Breast epithelium (tissue), 4 donors: ENCODE measurements at regions not wholly inside any gene's neighbourhood (a gene's known extent, or its start where the extent isn't known, plus 50 kb on each side); places are given as distances from the start of the nearest gene placed in this dataset.

ENCODE experiments used
- DNase-seq, 2 donors: peaks; one replicate each; pipeline ENCODE4 v3.0.0-alpha.2; 2019; ENCODE audit warnings: low spot score in 2 of 2
- H3K27ac ChIP-seq, 2 donors: fragments of 200-600 bp; sonication (generic) in 1 of 2; one replicate each; pipeline ENCODE4 v1.5.1; 2016 to 2019; ENCODE audit warnings: mild to moderate bottlenecking in 1 of 2
- H3K27me3 ChIP-seq, 2 donors: fragments of 200-600 bp; sonication (generic) in 1 of 2; one replicate each; pipeline versions ENCODE4 v1.5.1 to v1.6.0; 2017 to 2019; ENCODE audit warnings: control low read depth in 1 of 2, mild to moderate bottlenecking in 1 of 2
- H3K36me3 ChIP-seq: fragments of 200-600 bp; one replicate; pipeline ENCODE4 v1.5.1; 2019
- H3K4me1 ChIP-seq, 2 donors: fragments of 200-600 bp; sonication (generic); one replicate each; pipeline ENCODE4 v1.5.1; 2016 to 2019; ENCODE audit warnings: control low read depth in 1 of 2
- H3K4me3 ChIP-seq, 3 donors: fragments of 200-600 bp; sonication (generic); 1 replicate in 2 of 3; 2 replicates in 1 of 3; pipeline ENCODE4 v1.5.1; 2016 to 2019; ENCODE audit warnings: mild to moderate bottlenecking in 3 of 3, moderate library complexity in 2 of 3
- H3K9me3 ChIP-seq, 2 donors: fragments of 200-600 bp; sonication (generic) in 1 of 2; one replicate each; pipeline ENCODE4 v1.5.1; 2016 to 2019; ENCODE audit warnings: control low read depth in 1 of 2
- POLR2A ChIP-seq: fragments of 450-650 bp; IDR thresholded peaks from one replicate; pipeline ENCODE4 v1.6.1; 2016; ENCODE audit warnings: antibody characterized with exemption, mild to moderate bottlenecking, moderate library complexity
- POLR2AphosphoS5 ChIP-seq, 3 donors: sonication (generic); formaldehyde crosslinking; IDR thresholded peaks; one replicate each; pipeline ENCODE4 v1.6.1; 2017; ENCODE audit warnings: antibody characterized with exemption in 3 of 3
- intact Hi-C: fragments of 100-400 bp; cut with DNase I; formaldehyde crosslinking; loops from one replicate; pipeline ENCODE4 v1.15.1; 2023; ENCODE audit warnings: low total_unique reads
- TF ChIP-seq, protein P1 (sequence below), 3 donors: fragments of 450-650 bp; IDR thresholded peaks; one replicate each; pipeline ENCODE4 v1.5.1; 2016 to 2017; ENCODE audit warnings: antibody characterized with exemption in 3 of 3, mild to moderate bottlenecking in 3 of 3, moderate library complexity in 3 of 3

DNA sequence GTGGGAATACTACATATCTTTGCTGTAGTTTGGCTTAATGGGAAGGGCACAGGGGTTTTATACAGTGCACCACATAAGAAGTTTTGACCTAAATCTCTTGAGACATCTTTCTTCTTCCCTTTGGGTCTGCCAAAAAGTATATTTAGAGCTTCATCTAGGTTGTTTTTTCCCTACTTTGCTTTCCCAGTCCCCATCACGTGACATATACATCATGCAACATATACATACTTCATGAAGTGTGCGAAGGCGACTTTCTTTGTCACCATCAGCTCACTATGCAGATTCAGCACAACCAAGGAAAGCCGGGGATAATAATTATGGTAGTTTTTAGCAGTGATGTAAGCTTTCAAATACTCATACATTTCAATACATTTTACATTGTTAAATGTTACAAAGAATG is 177.1 kb upstream of the PPP1R3A start:
- DNase-seq, result no peak
- no peak for TF ChIP-seq POLR2AphosphoS5 (IDR thresholded peaks at IDR 0.05)
- TF ChIP-seq, protein P1, sequence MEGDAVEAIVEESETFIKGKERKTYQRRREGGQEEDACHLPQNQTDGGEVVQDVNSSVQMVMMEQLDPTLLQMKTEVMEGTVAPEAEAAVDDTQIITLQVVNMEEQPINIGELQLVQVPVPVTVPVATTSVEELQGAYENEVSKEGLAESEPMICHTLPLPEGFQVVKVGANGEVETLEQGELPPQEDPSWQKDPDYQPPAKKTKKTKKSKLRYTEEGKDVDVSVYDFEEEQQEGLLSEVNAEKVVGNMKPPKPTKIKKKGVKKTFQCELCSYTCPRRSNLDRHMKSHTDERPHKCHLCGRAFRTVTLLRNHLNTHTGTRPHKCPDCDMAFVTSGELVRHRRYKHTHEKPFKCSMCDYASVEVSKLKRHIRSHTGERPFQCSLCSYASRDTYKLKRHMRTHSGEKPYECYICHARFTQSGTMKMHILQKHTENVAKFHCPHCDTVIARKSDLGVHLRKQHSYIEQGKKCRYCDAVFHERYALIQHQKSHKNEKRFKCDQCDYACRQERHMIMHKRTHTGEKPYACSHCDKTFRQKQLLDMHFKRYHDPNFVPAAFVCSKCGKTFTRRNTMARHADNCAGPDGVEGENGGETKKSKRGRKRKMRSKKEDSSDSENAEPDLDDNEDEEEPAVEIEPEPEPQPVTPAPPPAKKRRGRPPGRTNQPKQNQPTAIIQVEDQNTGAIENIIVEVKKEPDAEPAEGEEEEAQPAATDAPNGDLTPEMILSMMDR (IDR thresholded peaks at IDR 0.05), result no peak
- no peak for TF ChIP-seq POLR2A
- Histone ChIP-seq H3K9me3 (no peaks in the 10 kb centered on the region), H3K36me3 (no peaks in the 10 kb centered on the region), H3K27ac (no peak overlapping the region), H3K4me3 (no peak overlapping the region), H3K4me1 (no peaks in the 10 kb centered on the region), H3K27me3 (peaks cover 0 to 5% of the 10 kb centered on the region in 2 donors)
- intact Hi-C loops, result no loop called here

DNA sequence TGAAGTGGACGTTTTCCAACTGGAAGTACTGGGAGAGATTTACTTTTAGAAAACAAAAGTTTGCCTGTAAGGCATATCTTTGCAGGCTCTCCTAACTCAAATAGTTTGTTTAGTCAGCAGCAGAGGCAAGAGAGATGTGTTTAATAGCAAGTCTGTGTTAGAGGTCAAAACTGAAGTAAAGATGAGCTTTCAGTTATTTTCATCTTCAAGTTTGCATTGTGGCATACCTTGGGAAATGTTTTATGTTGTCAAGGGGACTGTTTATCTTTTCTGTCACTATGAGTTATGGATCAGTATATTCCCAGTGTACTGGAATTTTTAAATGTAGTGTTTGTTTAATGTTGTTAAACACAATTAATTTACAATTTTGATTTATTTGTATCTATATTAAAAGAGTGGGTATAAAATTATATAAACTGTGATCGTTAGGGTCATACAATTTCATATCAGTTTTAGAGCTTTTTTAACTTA is 169.7 kb upstream of the PPP1R3A start:
- Histone ChIP-seq H3K27ac (peak overlapping the region in 1 of 2 donors; percentile 91), H3K4me3 (peak overlapping the region in 2 of 3 donors; percentile 66 to 73), H3K9me3 (no peaks in the 10 kb centered on the region), H3K27me3 (peaks cover 0 to 22% of the 10 kb centered on the region in 2 donors), H3K36me3 (no peaks in the 10 kb centered on the region), H3K4me1 (no peaks in the 10 kb centered on the region)
- TF ChIP-seq POLR2A, result no peak
- TF ChIP-seq POLR2AphosphoS5 (IDR thresholded peaks at IDR 0.05), result no peak
- TF ChIP-seq, protein P1 (IDR thresholded peaks at IDR 0.05), result no peak
- intact Hi-C loops, result no loop called here
- DNase-seq, result no peak

DNA sequence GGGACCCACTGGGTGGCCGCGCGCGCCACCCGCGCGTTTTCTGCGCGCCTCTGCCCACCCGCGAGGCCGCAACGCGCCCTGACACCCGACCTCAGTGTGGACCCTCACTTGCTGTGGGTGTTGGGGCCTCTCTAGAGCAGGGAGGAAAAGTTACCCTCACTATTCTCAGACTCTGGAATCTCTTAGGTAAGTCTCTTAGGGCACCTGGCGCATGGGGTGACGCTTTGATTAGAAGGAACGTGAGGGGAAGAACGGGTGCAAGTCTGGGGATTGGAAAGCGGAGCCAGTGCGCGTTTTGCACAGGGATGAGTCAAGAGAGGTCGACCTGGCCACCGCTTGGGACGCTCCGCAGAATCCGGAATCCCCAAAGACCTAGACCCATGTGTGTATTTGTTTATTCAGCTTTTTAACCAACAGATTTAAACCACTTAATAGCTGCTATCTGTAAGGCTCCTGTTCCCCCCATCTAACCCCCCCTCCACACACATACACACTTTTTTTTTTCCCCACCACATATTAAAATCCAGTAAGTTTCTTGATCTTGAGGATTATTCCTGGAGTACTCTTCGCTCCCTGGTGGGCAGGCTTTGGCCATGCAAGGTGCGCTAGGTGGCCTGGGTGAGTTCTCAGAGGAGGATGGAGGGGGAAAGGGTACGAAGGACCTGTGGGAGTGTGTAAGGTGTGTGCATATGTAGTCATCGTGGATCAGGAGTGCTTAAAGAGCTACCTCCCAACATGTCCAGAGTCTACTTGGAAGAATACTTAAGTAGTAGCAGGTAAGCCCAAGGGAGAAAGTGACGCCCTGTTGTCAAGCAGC is 169.1 kb upstream of the PPP1R3A start:
- intact Hi-C loops, result no loop called here
- Histone ChIP-seq H3K36me3 (no peaks in the 10 kb centered on the region), H3K4me1 (no peaks in the 10 kb centered on the region), H3K27me3 (peaks cover 0 to 24% of the 10 kb centered on the region in 2 donors), H3K9me3 (no peaks in the 10 kb centered on the region), H3K27ac (peak overlapping the region in 1 of 2 donors; percentile 91), H3K4me3 (peak overlapping the region; percentile 66 to 73 (median 70))
- DNase-seq, result no peak
- TF ChIP-seq POLR2AphosphoS5 (IDR thresholded peaks at IDR 0.05), result no peak
- TF ChIP-seq, protein P1 (IDR thresholded peaks at IDR 0.05), result no peak
- TF ChIP-seq POLR2A, result no peak

GRCh38 chr7:114086914-114087652 is 168.3 kb upstream of the PPP1R3A start:
- H3K9me3 ChIP-seq, result no peaks in the 10 kb centered on the region
- H3K4me3 ChIP-seq, result peak overlapping the region; percentile 66 to 73 (median 70)
- H3K4me1 ChIP-seq, result no peaks in the 10 kb centered on the region
- no peak for DNase-seq
- peak overlapping the region; percentile 85 to 91 for H3K27ac ChIP-seq
- intact Hi-C loops, result no loop called here
- no peak for TF ChIP-seq POLR2AphosphoS5 (IDR thresholded peaks at IDR 0.05)
- TF ChIP-seq POLR2A, result no peak
- TF ChIP-seq, protein P1 (IDR thresholded peaks at IDR 0.05), result no peak
- H3K27me3 ChIP-seq, result peaks cover 0 to 32% of the 10 kb centered on the region in 2 donors
- H3K36me3 ChIP-seq, result no peaks in the 10 kb centered on the region

DNA sequence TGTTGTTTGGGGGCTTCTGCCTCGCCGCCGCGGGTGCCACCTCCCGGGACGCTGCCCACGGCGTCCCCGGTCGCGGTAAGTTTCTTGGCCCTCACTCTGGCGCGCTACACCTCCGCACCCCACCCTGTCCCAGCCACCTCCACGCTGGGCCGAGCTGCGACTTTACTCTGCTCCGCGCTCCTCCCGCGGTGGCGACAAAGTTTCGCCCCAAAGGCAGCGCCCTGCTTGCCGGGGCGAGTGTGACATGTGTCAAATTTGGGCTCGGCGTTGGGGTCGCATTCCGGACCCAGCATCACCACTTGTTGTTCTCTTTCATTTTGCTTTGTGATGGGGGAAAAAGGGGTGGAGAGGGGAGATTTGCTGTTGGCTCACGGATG is 167.7 kb upstream of the PPP1R3A start:
- DNase-seq, result no peak
- Histone ChIP-seq H3K9me3 (no peaks in the 10 kb centered on the region), H3K4me3 (peak overlapping the region; percentile 66 to 73 (median 70)), H3K27ac (peak overlapping the region; percentile 85 to 91), H3K4me1 (no peaks in the 10 kb centered on the region), H3K36me3 (no peaks in the 10 kb centered on the region), H3K27me3 (peaks cover 0 to 36% of the 10 kb centered on the region in 2 donors)
- intact Hi-C loops, result no loop called here
- TF ChIP-seq, protein P1 (IDR thresholded peaks at IDR 0.05), result no peak
- TF ChIP-seq POLR2A, result no peak
- peak in 1 of 3 donors; percentile 31 for TF ChIP-seq POLR2AphosphoS5 (IDR thresholded peaks at IDR 0.05)
